ENCODE measurements at regions not wholly inside any gene's neighbourhood (a gene's known extent, or its start where the extent isn't known, plus 50 kb on each side); places are given as distances from the start of the nearest gene placed in this dataset.

DNA sequence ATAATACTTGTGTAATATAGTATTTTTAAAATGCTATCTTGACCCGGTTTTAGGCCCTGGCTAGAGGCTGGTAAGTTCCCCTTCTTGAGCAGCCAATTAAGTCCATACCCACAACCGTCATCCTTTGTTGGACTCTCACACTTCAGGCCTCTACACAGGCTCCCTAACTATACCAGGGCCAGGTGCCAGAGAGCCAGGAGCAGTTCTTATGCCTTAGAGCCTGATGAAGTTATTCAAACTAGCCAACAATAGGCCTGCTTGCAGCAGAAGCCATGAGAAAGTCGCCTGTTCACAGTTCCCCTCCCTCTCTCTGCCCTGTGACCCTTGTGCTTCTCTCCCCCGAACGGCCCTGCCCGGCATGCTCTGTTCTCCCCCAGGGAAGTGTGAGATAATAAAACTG, 454.2 kb upstream of the KLHL29 start:
- H3K27ac Mint-ChIP-seq (ENCODE audit: unreplicated experiment): no peak overlapping the region
- no peaks in the 10 kb centered on the region for H3K4me1 Mint-ChIP-seq (ENCODE audit: low read depth, unreplicated experiment)
- no peak overlapping the region for H3K4me3 Mint-ChIP-seq (ENCODE audit: unreplicated experiment)
- peaks cover 5% of the 10 kb centered on the region for H3K27me3 Mint-ChIP-seq (ENCODE audit: insufficient read depth, unreplicated experiment)
- H3K9me3 Mint-ChIP-seq (ENCODE audit: unreplicated experiment): no peaks in the 10 kb centered on the region
- Histone ChIP-seq H3K36me3 (ENCODE audit: control insufficient read depth, insufficient read depth, low read length) (no peaks in the 10 kb centered on the region), H3K9me3 (no peaks in the 10 kb centered on the region), H3K4me3 (ENCODE audit: low read depth, low read length) (no peak overlapping the region), H3K27me3 (replicated peaks; ENCODE audit: control insufficient read depth, insufficient read depth, low read length) (no peaks in the 10 kb centered on the region; the same call in 1 of the 2 replicates), H3K4me1 (no peaks in the 10 kb centered on the region)
- DNase-seq: no peak
- TF ChIP-seq, protein P1, sequence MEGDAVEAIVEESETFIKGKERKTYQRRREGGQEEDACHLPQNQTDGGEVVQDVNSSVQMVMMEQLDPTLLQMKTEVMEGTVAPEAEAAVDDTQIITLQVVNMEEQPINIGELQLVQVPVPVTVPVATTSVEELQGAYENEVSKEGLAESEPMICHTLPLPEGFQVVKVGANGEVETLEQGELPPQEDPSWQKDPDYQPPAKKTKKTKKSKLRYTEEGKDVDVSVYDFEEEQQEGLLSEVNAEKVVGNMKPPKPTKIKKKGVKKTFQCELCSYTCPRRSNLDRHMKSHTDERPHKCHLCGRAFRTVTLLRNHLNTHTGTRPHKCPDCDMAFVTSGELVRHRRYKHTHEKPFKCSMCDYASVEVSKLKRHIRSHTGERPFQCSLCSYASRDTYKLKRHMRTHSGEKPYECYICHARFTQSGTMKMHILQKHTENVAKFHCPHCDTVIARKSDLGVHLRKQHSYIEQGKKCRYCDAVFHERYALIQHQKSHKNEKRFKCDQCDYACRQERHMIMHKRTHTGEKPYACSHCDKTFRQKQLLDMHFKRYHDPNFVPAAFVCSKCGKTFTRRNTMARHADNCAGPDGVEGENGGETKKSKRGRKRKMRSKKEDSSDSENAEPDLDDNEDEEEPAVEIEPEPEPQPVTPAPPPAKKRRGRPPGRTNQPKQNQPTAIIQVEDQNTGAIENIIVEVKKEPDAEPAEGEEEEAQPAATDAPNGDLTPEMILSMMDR (IDR thresholded peaks at IDR 0.05; ENCODE audit: insufficient read depth in 1 of 2, low read depth in 1 of 2, low read length in 1 of 2, severe bottlenecking in 1 of 2, unreplicated experiment in 1 of 2): no peak
- CTCF ChIA-PET: no interaction called here
- no peaks in the 10 kb centered on the region for H3K36me3 Mint-ChIP-seq (ENCODE audit: insufficient read depth, unreplicated experiment)
- POLR2A ChIA-PET: no interaction called here
- intact Hi-C loops (cut with micrococcal nuclease; ENCODE audit: unreplicated experiment): no loop called here
- BruUV-seq (replicated peaks): no TSS peak

- no peak for DNase-seq
- intact Hi-C loops (cut with micrococcal nuclease; ENCODE audit: unreplicated experiment): no loop called here
- Histone ChIP-seq H3K4me1 (no peaks in the 10 kb centered on the region), H3K4me3 (ENCODE audit: low read depth, low read length) (no peak overlapping the region), H3K9me3 (no peaks in the 10 kb centered on the region), H3K36me3 (ENCODE audit: control insufficient read depth, insufficient read depth, low read length) (no peaks in the 10 kb centered on the region), H3K27me3 (replicated peaks; ENCODE audit: control insufficient read depth, insufficient read depth, low read length) (no peaks in the 10 kb centered on the region; the same call in 1 of the 2 replicates)
- H3K4me3 Mint-ChIP-seq (ENCODE audit: unreplicated experiment): no peak overlapping the region
- CTCF ChIA-PET: no interaction called here
- H3K36me3 Mint-ChIP-seq (ENCODE audit: insufficient read depth, unreplicated experiment): no peaks in the 10 kb centered on the region
- H3K4me1 Mint-ChIP-seq (ENCODE audit: low read depth, unreplicated experiment): no peaks in the 10 kb centered on the region
- POLR2A ChIA-PET: no interaction called here
- no TSS peak for BruUV-seq (replicated peaks)
- H3K9me3 Mint-ChIP-seq (ENCODE audit: unreplicated experiment): no peaks in the 10 kb centered on the region
- H3K27me3 Mint-ChIP-seq (ENCODE audit: insufficient read depth, unreplicated experiment): peaks cover 5% of the 10 kb centered on the region
- TF ChIP-seq, protein P1 (IDR thresholded peaks at IDR 0.05; ENCODE audit: insufficient read depth in 1 of 2, low read depth in 1 of 2, low read length in 1 of 2, severe bottlenecking in 1 of 2, unreplicated experiment in 1 of 2): no peak
- no peak overlapping the region for H3K27ac Mint-ChIP-seq (ENCODE audit: unreplicated experiment)
These were observed 452.7 kb upstream of the KLHL29 start for GRCh38 chr2:22932288-22932687.

DNA sequence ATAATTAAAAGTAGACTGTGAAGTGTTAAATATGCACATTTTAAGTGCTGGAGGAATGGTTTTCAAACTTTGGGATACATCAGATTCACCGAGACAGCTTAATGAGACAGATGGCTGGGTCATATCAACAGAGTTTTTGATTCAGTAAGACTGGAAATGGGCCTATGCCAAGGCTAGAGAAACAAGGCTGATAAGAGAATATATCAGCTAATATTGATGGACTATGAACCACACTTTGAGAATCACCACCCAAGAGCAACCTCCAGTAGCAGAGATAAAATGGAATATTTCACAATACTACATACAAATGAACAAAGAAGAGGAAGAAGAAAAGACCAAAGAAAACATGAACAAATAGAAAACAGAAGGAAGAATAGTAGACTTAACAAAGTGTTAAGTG, 450.2 kb upstream of the KLHL29 start:
- no TSS peak for BruUV-seq (replicated peaks)
- no peak overlapping the region for H3K4me3 Mint-ChIP-seq (ENCODE audit: unreplicated experiment)
- H3K4me3 ChIP-seq (ENCODE audit: low read depth, low read length): no peak overlapping the region
- peaks cover 5% of the 10 kb centered on the region for H3K27me3 Mint-ChIP-seq (ENCODE audit: insufficient read depth, unreplicated experiment)
- POLR2A ChIA-PET: no interaction called here
- H3K36me3 Mint-ChIP-seq (ENCODE audit: insufficient read depth, unreplicated experiment): no peaks in the 10 kb centered on the region
- intact Hi-C loops (cut with micrococcal nuclease; ENCODE audit: unreplicated experiment): no loop called here
- CTCF ChIA-PET: no interaction called here
- no peaks in the 10 kb centered on the region; the same call in 1 of the 2 replicates for H3K27me3 ChIP-seq (replicated peaks; ENCODE audit: control insufficient read depth, insufficient read depth, low read length)
- no peaks in the 10 kb centered on the region for H3K9me3 Mint-ChIP-seq (ENCODE audit: unreplicated experiment)
- TF ChIP-seq, protein P1 (IDR thresholded peaks at IDR 0.05; ENCODE audit: insufficient read depth in 1 of 2, low read depth in 1 of 2, low read length in 1 of 2, severe bottlenecking in 1 of 2, unreplicated experiment in 1 of 2): no peak
- no peak for DNase-seq
- H3K36me3 ChIP-seq (ENCODE audit: control insufficient read depth, insufficient read depth, low read length): no peaks in the 10 kb centered on the region
- no peak overlapping the region for H3K27ac Mint-ChIP-seq (ENCODE audit: unreplicated experiment)
- H3K9me3 ChIP-seq: no peaks in the 10 kb centered on the region; the same call in 1 of the 2 replicates
- H3K4me1 ChIP-seq: no peaks in the 10 kb centered on the region
- H3K4me1 Mint-ChIP-seq (ENCODE audit: low read depth, unreplicated experiment): no peaks in the 10 kb centered on the region

Measured in Caco-2 (cell line).